Psoas muscle (tissue), 7 donors: ENCODE measurements at regions not wholly inside any gene's neighbourhood (a gene's known extent, or its start where the extent isn't known, plus 50 kb on each side); places are given as distances from the start of the nearest gene placed in this dataset.

ENCODE experiments used
- ATAC-seq, 4 donors: fragments of 200-7000 bp; cut with Tn5 transposase; one replicate each; pipeline ENCODE4 v1.9.1; 2020; ENCODE audit warnings: moderate library complexity in 3 of 4, mild to moderate bottlenecking in 2 of 4
- DNase-seq, 2 donors: peaks; one replicate each; pipeline ENCODE4 v3.0.0-alpha.2; 2020
- H3K27ac ChIP-seq: fragments of 200-600 bp; one replicate; pipeline ENCODE4 v1.8.0; 2022
- H3K27me3 ChIP-seq, 3 donors: fragments of 200-600 bp in 1 of 3; one replicate each; pipeline versions ENCODE4 v1.6.1 to v1.8.0; 2013 to 2022; ENCODE audit warnings: low read length in 2 of 3, mild to moderate bottlenecking in 2 of 3, moderate library complexity in 1 of 3; ENCODE audit not compliant: insufficient read depth in 3 of 3
- H3K36me3 ChIP-seq, 2 donors: fragments of 200-600 bp in 1 of 2; one replicate each; pipeline versions ENCODE4 v1.6.1 to v1.8.0; 2013 to 2022; ENCODE audit warnings: low read depth in 1 of 2, mild to moderate bottlenecking in 1 of 2, moderate library complexity in 1 of 2; ENCODE audit not compliant: insufficient read depth in 1 of 2
- H3K4me1 ChIP-seq: fragments of 200-600 bp; one replicate; pipeline ENCODE4 v1.8.0; 2022
- H3K4me3 ChIP-seq: fragments of 200-600 bp; one replicate; pipeline ENCODE4 v1.8.0; 2022; ENCODE audit warnings: mild to moderate bottlenecking
- H3K9me3 ChIP-seq: fragments of 200-600 bp; one replicate; pipeline ENCODE4 v1.8.0; 2022
- CTCF ChIP-seq: fragments of 200-600 bp; IDR thresholded peaks from one replicate; pipeline ENCODE4 v1.8.0; 2022; ENCODE audit warnings: antibody characterized with exemption
- WGBS, 3 donors: extraction: QIAGEN DNeasy Blood & Tissue Kit; methylation state at CpG; one replicate each; pipeline versions ENCODE4 v1.1.6 to v1.1.7; 2013; 5-methylcytosine and 5-hydroxymethylcytosine counted together
- intact Hi-C, 2 donors: fragments of 100-400 bp; cut with DNase I; formaldehyde crosslinking; loops; one replicate each; pipeline versions ENCODE4 v1.11.0 to v1.14.2; 2022
- donor health status: healthy with polysubstance abuse.
- donor health status: DM: no; HTN: no; CAD: no; lungs with moderate emphysema.
- donor health status: Bipolar disorder and iron deficiency.
- donor health status: healthy.
- donor health status: DM: yes; HTN: yes; CAD: no.
- donor health status: DM: no; HTN: no; CAD: no.
- donor health status: DM: yes; HTN: yes; CAD: no.

- Histone ChIP-seq H3K27ac (no peak overlapping the region), H3K4me3 (no peak overlapping the region), H3K4me1 (no peaks in the 10 kb centered on the region), H3K9me3 (no peaks in the 10 kb centered on the region), H3K27me3 (no peaks in the 10 kb centered on the region), H3K36me3 (no peaks in the 10 kb centered on the region)
- intact Hi-C loops, result no loop called here
- 91 to 94% (median 93%) methylated on average over 4 of the region's 4 CpGs for WGBS, 3 donors
- TF ChIP-seq CTCF, result no peak
- ATAC-seq (no peak), DNase-seq (no peak)
Measured at GRCh38 chr1:218718977-218719376, 373.8 kb downstream of the TGFB2 start.

- TF ChIP-seq CTCF, result no peak
- ATAC-seq (no peak), DNase-seq (no peak)
- H3K4me1 ChIP-seq, result no peaks in the 10 kb centered on the region
- intact Hi-C loops, result no loop called here
- no peaks in the 10 kb centered on the region for H3K27me3 ChIP-seq
- 16 to 21% (median 20%) methylated on average over 1 of the region's 1 CpG for WGBS, 3 donors
- no peaks in the 10 kb centered on the region for H3K36me3 ChIP-seq
- no peak overlapping the region for H3K4me3 ChIP-seq
- H3K27ac ChIP-seq, result no peak overlapping the region
- H3K9me3 ChIP-seq, result no peaks in the 10 kb centered on the region
Measured at GRCh38 chr1:218728898-218729565, 383.9 kb downstream of the TGFB2 start.

- no peak for TF ChIP-seq CTCF
- intact Hi-C loops, result loop anchor here in 1 of 2 donors (5.0 kb wide), 1 partner anchor 398 kb away; no protein-coding TSS in a partner anchor
- H3K27me3 ChIP-seq, result no peaks in the 10 kb centered on the region
- no peaks in the 10 kb centered on the region for H3K9me3 ChIP-seq
- no peaks in the 10 kb centered on the region for H3K4me1 ChIP-seq
- DNase-seq (no peak), ATAC-seq (no peak)
- H3K4me3 ChIP-seq, result no peak overlapping the region
- H3K27ac ChIP-seq, result no peak overlapping the region
- H3K36me3 ChIP-seq, result no peaks in the 10 kb centered on the region
Measured at GRCh38 chr1:218735436-218736032, 390.4 kb downstream of the TGFB2 start.

- DNase-seq, result peak; percentile 53 to 77
- ATAC-seq, result peak in 3 of 4 donors; percentile 40 to 79 (median 63)
- intact Hi-C loops, result loop anchor here in 1 of 2 donors (5.0 kb wide), 1 partner anchor 402 kb away; no protein-coding TSS in a partner anchor
- Histone ChIP-seq H3K27me3 (no peaks in the 10 kb centered on the region), H3K36me3 (no peaks in the 10 kb centered on the region), H3K4me1 (no peaks in the 10 kb centered on the region), H3K27ac (no peak overlapping the region), H3K4me3 (no peak overlapping the region), H3K9me3 (no peaks in the 10 kb centered on the region)
- WGBS, 3 donors, result 27 to 40% (median 30%) methylated on average over 4 of the region's 4 CpGs
- TF ChIP-seq CTCF, result no peak
Measured at GRCh38 chr1:218739426-218739825, 394.3 kb downstream of the TGFB2 start.

- Histone ChIP-seq H3K27ac (no peak overlapping the region), H3K9me3 (no peaks in the 10 kb centered on the region), H3K36me3 (no peaks in the 10 kb centered on the region), H3K4me1 (no peaks in the 10 kb centered on the region), H3K4me3 (no peak overlapping the region), H3K27me3 (no peaks in the 10 kb centered on the region)
- 54 to 70% (median 55%) methylated on average over 3 of the region's 3 CpGs for WGBS, 3 donors
- DNase-seq (no peak), ATAC-seq (no peak)
- intact Hi-C loops, result no loop called here
- no peak for TF ChIP-seq CTCF
Measured at GRCh38 chr1:218741852-218742251, 396.7 kb downstream of the TGFB2 start.
